Stomach (tissue), 8 donors: ENCODE measurements at regions not wholly inside any gene's neighbourhood (a gene's known extent, or its start where the extent isn't known, plus 50 kb on each side); places are given as distances from the start of the nearest gene placed in this dataset.

ENCODE experiments used
- DNase-seq, 2 donors: peaks; one replicate each; pipeline versions ENCODE4 v3.0.0 to v3.0.0-alpha.2; 2013 to 2019
- H3K27ac ChIP-seq, 5 donors: fragments of 200-600 bp in 4 of 5; sonication (generic) in 4 of 5; one replicate each; pipeline ENCODE4 v1.5.1; 2013 to 2019; ENCODE audit warnings: mild to moderate bottlenecking in 1 of 5, moderate library complexity in 1 of 5
- H3K27me3 ChIP-seq, 3 donors: fragments of 200-600 bp; sonication (generic); one replicate each; pipeline ENCODE4 v1.5.1; 2017 to 2019; ENCODE audit warnings: mixed run types in 1 of 3
- H3K36me3 ChIP-seq, 4 donors: fragments of 200-600 bp; sonication (generic); 1 replicate in 3 of 4; 2 replicates in 1 of 4; pipeline ENCODE4 v1.5.1; 2016 to 2019
- H3K4me1 ChIP-seq, 4 donors: fragments of 200-600 bp; sonication (generic); one replicate each; pipeline ENCODE4 v1.5.1; 2016 to 2019
- H3K4me3 ChIP-seq, 4 donors: fragments of 200-600 bp; sonication (generic) in 3 of 4; one replicate each; pipeline ENCODE4 v1.5.1; 2016 to 2019; ENCODE audit warnings: mild to moderate bottlenecking in 1 of 4
- H3K9me3 ChIP-seq, 4 donors: fragments of 200-600 bp; sonication (generic); one replicate each; pipeline ENCODE4 v1.5.1; 2016 to 2019
- CTCF ChIP-seq, 7 experiments: fragments of 450-650 bp in 4 of 7; fragments of 200-600 bp in 3 of 7; sonication (generic) in 3 of 7; IDR thresholded peaks; one replicate each; pipeline ENCODE4 v1.5.1; 2016 to 2019; ENCODE audit warnings: antibody characterized with exemption in 7 of 7, control low read depth in 2 of 7, mild to moderate bottlenecking in 1 of 7
- EP300 ChIP-seq: sonication (generic); formaldehyde crosslinking; IDR thresholded peaks from one replicate; pipeline ENCODE4 v1.6.1; 2017; ENCODE audit warnings: antibody characterized with exemption
- POLR2A ChIP-seq, 4 donors: fragments of 450-650 bp; IDR thresholded peaks; one replicate each; pipeline ENCODE4 v1.6.1; 2016; ENCODE audit warnings: antibody characterized with exemption in 4 of 4, control low read depth in 2 of 4, mild to moderate bottlenecking in 1 of 4, moderate library complexity in 1 of 4
- POLR2AphosphoS5 ChIP-seq, 3 donors: sonication (generic); formaldehyde crosslinking; IDR thresholded peaks; one replicate each; pipeline ENCODE4 v1.6.1; 2016; ENCODE audit warnings: antibody characterized with exemption in 3 of 3
- WGBS, 5 donors: extraction: QIAGEN DNeasy Blood & Tissue Kit in 3 of 5; methylation state at CpG; one replicate each; pipeline versions ENCODE4 v1.1.5 to v1.1.7; 2013 to 2018; 5-methylcytosine and 5-hydroxymethylcytosine counted together
- intact Hi-C: fragments of 100-400 bp; cut with DNase I; formaldehyde crosslinking; loops from one replicate; pipeline ENCODE4 v1.15.1; 2023; ENCODE audit warnings: low total_unique reads
- donor health status: healthy with polysubstance abuse.
- donor health status: Bipolar disorder and iron deficiency.
- donor health status: healthy.

- no peaks in the 10 kb centered on the region for H3K9me3 ChIP-seq
- peaks cover 0 to 8% (median 0%) of the 10 kb centered on the region in 4 donors for H3K4me1 ChIP-seq
- no peaks in the 10 kb centered on the region for H3K27me3 ChIP-seq
- H3K36me3 ChIP-seq = no peaks in the 10 kb centered on the region
- no peak overlapping the region for H3K27ac ChIP-seq
- 88 to 98% (median 94%) methylated on average over 3 of the region's 3 CpGs for WGBS, 5 donors
- TF ChIP-seq CTCF (IDR thresholded peaks at IDR 0.05) (no peak), EP300 (no peak), POLR2A (IDR thresholded peaks at IDR 0.05) (no peak), POLR2AphosphoS5 (IDR thresholded peaks at IDR 0.05) (no peak)
- no peak overlapping the region for H3K4me3 ChIP-seq
- no peak for DNase-seq
- intact Hi-C loops = no loop called here
Observed at GRCh38 chr9:90055226-90055625, 450.4 kb downstream of the GADD45G start.

- Histone ChIP-seq H3K36me3 (no peaks in the 10 kb centered on the region), H3K9me3 (no peaks in the 10 kb centered on the region), H3K4me3 (no peak overlapping the region), H3K27me3 (no peaks in the 10 kb centered on the region), H3K27ac (no peak overlapping the region), H3K4me1 (peaks cover 0 to 18% (median 0%) of the 10 kb centered on the region in 4 donors)
- intact Hi-C loops = no loop called here
- whole genome bisulfite sequencing, 5 donors = 74 to 98% (median 95%) methylated on average over 3 of the region's 3 CpGs
- TF ChIP-seq POLR2A (IDR thresholded peaks at IDR 0.05) (no peak), POLR2AphosphoS5 (IDR thresholded peaks at IDR 0.05) (no peak), EP300 (no peak), CTCF (IDR thresholded peaks at IDR 0.05) (no peak)
- no peak for DNase-seq
Observed at GRCh38 chr9:90057361-90057760, 452.5 kb downstream of the GADD45G start.

- no peaks in the 10 kb centered on the region for H3K9me3 ChIP-seq
- H3K4me3 ChIP-seq = no peak overlapping the region
- no peaks in the 10 kb centered on the region for H3K27me3 ChIP-seq
- WGBS, 5 donors = 68 to 87% (median 76%) methylated on average over 6 of the region's 6 CpGs
- DNase-seq = no peak
- H3K36me3 ChIP-seq = no peaks in the 10 kb centered on the region
- H3K27ac ChIP-seq = no peak overlapping the region
- intact Hi-C loops = no loop called here
- H3K4me1 ChIP-seq = peaks cover 0 to 18% (median 0%) of the 10 kb centered on the region in 4 donors
- TF ChIP-seq POLR2A (IDR thresholded peaks at IDR 0.05) (no peak), EP300 (no peak), CTCF (IDR thresholded peaks at IDR 0.05) (no peak), POLR2AphosphoS5 (IDR thresholded peaks at IDR 0.05) (no peak)
Observed at GRCh38 chr9:90058182-90058763, 453.5 kb downstream of the GADD45G start.

- intact Hi-C loops = no loop called here
- Histone ChIP-seq H3K27me3 (no peaks in the 10 kb centered on the region), H3K4me3 (no peak overlapping the region), H3K4me1 (peaks cover 0 to 17% (median 0%) of the 10 kb centered on the region in 4 donors), H3K27ac (no peak overlapping the region), H3K36me3 (no peaks in the 10 kb centered on the region), H3K9me3 (no peaks in the 10 kb centered on the region)
- TF ChIP-seq CTCF (IDR thresholded peaks at IDR 0.05) = no peak
- no peak for TF ChIP-seq EP300
- TF ChIP-seq POLR2A (IDR thresholded peaks at IDR 0.05) = no peak
- no peak for TF ChIP-seq POLR2AphosphoS5 (IDR thresholded peaks at IDR 0.05)
- no peak for DNase-seq
- 89 to 96% (median 91%) methylated on average over 8 of the region's 8 CpGs for WGBS, 5 donors
Observed at GRCh38 chr9:90059436-90059835, 454.6 kb downstream of the GADD45G start.
